ENCODE measurements at regions not wholly inside any gene's neighbourhood (a gene's known extent, or its start where the extent isn't known, plus 50 kb on each side); places are given as distances from the start of the nearest gene placed in this dataset.

GRCh38 chr6:140980265-140980887 lies 1152.3 kb upstream of the GJE1 start:
- DNase-seq (ENCODE audit: low spot score), result no peak

DNA sequence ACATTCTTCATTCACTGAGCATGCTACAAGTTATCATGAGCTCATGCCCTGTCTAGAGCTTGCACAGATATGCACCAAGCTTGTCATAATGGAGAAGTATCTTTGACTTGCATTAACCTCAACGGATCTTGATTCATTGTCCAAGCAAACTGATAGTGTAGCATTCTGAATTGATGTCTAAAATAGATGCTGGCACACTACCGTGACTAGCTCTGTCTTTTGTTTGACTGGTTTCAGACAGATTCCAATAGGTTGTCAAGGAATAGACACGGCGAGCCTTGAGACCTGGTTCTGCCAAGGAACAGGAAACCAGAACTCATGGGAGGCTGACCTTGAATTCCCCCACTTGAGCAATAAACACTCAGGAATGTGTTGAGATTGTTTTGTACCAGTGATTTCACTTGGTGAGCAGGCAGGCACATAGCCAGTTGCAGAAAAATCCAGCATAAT lies 1153.1 kb upstream of the GJE1 start:
- DNase-seq (ENCODE audit: low spot score), result no peak

- DNase-seq (ENCODE audit: low spot score), result no peak
Measured at GRCh38 chr6:140977403-140977802, 1155.3 kb upstream of the GJE1 start.

- DNase-seq (ENCODE audit: low spot score), result no peak
Measured at GRCh38 chr6:140976806-140977205, 1155.9 kb upstream of the GJE1 start.

DNA sequence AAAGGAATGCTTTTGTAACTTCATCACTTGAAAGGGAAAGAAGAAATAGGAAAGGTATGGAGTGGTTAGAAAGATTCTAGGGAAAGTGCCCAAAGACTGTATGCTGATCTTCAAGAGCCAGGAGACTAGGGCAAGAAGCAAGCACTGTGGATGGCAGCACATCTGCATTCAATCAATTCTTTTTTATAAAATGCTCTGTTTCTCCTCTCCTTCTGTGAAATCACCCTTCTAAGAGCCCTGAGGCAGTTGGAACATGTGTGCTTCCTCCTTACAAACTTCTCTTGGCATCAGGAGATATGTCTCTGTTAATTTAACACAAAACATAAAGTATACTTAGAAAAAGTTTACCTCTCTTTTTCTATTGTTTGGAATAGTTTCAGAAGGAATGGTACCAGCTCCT lies 1162.2 kb upstream of the GJE1 start:
- no peak for DNase-seq (ENCODE audit: low spot score)

DNA sequence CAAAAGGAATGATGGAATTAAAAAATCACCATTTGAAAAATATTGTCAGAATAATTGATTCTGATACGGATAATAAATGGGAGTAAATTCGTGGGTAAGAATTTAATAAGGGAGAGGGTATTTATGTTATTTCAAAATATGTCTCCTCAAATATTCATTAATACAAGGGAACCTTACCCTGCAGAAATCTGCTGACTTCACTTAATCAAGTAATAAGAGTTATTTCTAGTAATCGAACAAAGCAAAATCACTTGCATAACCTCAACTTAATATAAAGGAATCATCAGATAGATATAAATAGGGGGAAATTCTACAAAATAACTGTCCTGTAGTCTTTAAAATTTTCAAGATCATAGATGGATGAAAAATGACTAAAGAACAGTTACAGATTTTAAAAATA lies 1164.7 kb upstream of the GJE1 start:
- no peak for DNase-seq (ENCODE audit: low spot score)

GRCh38 chr6:140966676-140967075 lies 1166.0 kb upstream of the GJE1 start:
- no peak for DNase-seq (ENCODE audit: low spot score)

GRCh38 chr6:140960566-140960965 lies 1172.2 kb upstream of the GJE1 start:
- DNase-seq (ENCODE audit: low spot score), result no peak

GRCh38 chr6:140957386-140957785 lies 1175.3 kb upstream of the GJE1 start:
- no peak for DNase-seq (ENCODE audit: low spot score)

GRCh38 chr6:140956571-140957369 lies 1176.0 kb upstream of the GJE1 start:
- no peak for DNase-seq (ENCODE audit: low spot score)

DNA sequence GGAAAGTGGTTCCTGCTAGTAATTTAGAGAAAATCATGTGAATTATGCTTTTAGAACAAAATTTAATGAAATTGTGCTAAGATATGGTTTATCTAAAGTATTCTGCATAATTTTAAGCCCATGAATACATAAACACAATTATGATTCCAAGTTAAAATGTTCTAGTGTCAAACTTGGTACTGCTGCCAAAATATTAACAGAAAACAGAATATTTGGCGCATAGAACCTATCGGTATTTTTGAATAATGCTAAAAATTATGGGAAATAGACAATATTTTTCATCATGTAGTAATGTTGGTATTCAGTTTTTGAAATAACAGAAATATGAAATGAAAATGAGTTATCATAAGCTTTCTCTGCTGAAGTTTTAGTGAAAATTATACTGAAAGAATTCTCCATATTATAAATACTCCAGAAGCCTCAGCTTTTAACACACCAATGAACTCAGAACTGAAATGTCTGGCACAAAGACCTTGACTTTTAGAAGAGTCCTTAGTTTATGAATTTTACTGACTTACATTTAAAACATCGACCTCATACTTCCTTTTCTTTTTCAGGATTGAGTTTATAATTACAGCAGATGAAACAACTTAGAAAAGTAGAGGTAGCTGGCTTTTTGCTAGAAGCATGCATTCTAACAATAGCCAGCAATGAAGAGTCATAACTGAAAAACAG lies 1192.3 kb upstream of the GJE1 start:
- DNase-seq (ENCODE audit: low spot score), result no peak

DNA sequence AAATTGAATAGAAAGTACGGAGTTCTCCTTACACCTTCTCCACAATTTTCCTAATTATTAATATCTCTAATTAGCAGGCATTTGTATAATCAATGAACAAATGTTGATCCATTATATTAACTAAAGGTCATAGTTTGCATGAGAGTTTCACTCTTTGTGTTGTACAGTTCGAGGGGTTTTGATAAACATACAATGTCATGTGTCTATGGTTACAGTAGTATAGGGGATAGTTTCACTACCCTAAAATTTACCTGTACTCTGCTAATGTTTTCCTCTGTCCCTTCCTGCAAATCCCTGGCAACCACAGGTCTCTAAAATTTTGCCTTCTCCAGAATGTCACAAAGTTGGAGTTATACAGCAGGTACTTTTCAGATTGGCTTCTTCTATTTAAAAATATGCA lies 1199.8 kb upstream of the GJE1 start:
- DNase-seq (ENCODE audit: low spot score), result no peak

DNA sequence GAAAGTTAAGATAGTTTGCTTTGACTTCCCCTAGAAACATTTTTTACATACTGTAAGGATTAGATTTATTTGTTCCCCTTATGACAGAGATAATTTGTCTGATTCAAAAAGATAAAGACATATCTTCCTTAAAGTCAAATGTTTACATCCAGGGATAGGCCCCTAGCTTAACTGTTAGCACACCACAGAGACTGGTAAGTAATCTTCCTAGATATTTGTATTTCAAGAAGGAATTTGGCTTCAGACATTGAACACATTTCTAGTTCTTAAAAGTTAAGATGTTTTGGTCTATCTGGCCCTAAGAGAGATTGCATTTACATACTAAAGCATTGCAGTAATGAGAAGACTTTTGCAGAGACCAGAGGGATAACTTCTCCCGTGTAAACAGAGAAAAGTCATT lies 1201.1 kb upstream of the GJE1 start:
- no peak for DNase-seq (ENCODE audit: low spot score)

DNA sequence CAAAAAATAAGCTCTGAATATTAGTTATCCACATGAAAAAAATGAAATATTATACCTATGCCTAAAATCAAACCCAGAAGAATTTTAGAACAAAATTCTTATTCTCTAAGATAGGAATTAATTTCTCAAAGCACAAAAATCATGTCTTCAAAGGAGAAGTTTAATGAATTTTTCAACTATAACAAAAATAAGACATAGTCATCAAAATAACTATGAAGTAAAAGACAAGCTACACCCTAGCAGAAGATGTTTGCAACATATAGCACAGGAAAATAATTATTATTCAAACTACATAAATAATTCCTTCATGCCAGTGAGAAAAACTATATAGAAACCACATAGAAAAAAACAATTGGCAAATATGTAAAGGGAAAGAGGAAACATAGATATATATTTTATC lies 1203.6 kb upstream of the GJE1 start:
- no peak for DNase-seq (ENCODE audit: low spot score)

GRCh38 chr6:140923048-140923447 lies 1209.7 kb upstream of the GJE1 start:
- DNase-seq (ENCODE audit: low spot score), result no peak

DNA sequence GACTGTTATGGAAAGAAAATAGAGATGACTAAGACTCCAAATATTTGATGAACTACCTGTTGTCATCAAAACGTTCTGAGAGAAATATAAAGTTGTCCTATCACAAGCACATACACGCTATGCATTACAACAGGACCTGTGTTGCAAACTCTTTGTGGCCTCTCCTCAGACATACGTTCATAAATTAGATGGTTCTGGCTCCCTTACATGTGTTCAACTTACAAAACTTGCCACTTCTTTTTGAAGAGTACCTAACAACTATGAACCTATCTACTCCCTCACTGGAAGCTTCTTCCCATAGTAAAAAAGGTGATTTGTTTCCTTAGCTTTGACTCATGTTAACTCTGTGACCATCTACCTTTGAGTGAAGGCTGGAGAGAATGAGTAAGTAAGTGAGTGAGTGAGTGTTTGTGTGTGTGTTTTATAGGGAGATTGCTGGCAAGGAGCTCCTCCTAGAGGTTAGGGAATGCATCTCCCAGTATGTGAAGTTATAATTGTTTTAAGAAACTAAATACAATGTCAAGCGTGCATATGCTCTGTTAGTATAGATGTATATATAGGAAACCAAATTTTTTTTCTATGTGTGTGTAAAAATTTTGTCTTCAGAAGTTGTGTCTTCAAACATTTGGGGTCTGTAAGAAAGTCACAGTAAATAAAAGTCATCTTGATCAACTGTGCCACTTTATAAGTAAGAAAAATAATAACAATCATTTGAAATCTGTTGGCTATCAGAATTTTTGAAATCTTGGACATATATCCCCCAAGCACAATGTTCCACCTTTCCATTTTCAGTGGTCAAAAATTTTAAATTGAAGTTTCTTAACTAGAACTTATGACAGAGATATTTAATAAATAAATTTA lies 1211.1 kb upstream of the GJE1 start:
- no peak for DNase-seq (ENCODE audit: low spot score)

- no peak for DNase-seq (ENCODE audit: low spot score)
Measured at GRCh38 chr6:140917911-140918310, 1214.8 kb upstream of the GJE1 start.

DNA sequence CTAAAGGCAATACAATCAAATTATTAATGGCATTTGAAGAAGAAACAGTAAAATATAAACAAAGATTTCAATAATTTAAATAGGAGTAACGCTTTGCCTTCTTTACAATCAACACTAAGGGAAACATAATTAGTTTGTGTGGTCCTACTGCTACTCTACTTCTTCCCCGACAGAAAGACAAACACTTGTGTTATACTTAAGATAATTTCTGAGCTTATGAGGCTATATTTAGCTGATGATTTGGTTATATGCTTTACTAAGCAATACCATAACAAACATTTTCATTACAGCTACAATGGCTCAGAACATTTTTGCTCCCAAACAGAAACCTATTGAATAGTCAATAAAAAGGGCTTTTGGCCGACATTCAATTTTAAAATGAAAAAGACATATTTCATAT lies 1217.2 kb upstream of the GJE1 start:
- DNase-seq (ENCODE audit: low spot score), result no peak

- DNase-seq (ENCODE audit: low spot score), result no peak
Measured at GRCh38 chr6:140915103-140915502, 1217.6 kb upstream of the GJE1 start.

GRCh38 chr6:140912686-140913085 lies 1220.0 kb upstream of the GJE1 start:
- DNase-seq (ENCODE audit: low spot score), result no peak

- no peak for DNase-seq (ENCODE audit: low spot score)
Measured at GRCh38 chr6:140909625-140910024, 1223.1 kb upstream of the GJE1 start.

GRCh38 chr6:140909156-140909555 lies 1223.6 kb upstream of the GJE1 start:
- no peak for DNase-seq (ENCODE audit: low spot score)

All from CD4-positive, alpha-beta T cell treated with Interleukin-2 at 100 ng/mL for 4 hours (primary cell).